ENCODE measurements at regions not wholly inside any gene's neighbourhood (a gene's known extent, or its start where the extent isn't known, plus 50 kb on each side); places are given as distances from the start of the nearest gene placed in this dataset.
"Not testable (repeated sequence)": the region's sequence is repeated elsewhere in the genome, so short reads cannot be mapped to it uniquely, and the experiment has no call there.

DNA sequence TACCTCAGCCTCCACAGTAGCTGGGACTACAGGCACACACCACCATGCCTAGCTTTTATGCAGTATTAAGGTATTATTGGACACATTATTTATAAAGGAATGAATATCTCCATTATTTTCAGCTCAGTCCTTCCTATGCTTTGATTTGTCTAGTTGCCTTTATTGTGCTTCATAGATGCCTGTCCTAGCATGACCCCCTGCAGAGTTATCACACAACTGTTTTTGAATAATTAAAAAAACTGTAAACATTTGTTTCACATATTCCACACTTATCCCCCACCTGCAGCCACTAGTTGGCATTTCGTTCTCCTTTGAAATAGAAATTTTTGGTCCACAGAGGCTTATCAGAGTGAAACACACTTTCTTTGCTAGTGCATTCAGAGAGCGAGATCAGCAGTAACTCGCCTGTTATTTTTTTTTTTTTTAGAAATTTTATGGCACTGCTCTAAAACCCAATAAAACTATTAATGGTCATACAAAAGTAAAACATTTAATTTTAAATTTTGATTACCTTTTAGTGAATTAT lies 151.8 kb upstream of the RASA1 start:
- no peak for DNase-seq

DNA sequence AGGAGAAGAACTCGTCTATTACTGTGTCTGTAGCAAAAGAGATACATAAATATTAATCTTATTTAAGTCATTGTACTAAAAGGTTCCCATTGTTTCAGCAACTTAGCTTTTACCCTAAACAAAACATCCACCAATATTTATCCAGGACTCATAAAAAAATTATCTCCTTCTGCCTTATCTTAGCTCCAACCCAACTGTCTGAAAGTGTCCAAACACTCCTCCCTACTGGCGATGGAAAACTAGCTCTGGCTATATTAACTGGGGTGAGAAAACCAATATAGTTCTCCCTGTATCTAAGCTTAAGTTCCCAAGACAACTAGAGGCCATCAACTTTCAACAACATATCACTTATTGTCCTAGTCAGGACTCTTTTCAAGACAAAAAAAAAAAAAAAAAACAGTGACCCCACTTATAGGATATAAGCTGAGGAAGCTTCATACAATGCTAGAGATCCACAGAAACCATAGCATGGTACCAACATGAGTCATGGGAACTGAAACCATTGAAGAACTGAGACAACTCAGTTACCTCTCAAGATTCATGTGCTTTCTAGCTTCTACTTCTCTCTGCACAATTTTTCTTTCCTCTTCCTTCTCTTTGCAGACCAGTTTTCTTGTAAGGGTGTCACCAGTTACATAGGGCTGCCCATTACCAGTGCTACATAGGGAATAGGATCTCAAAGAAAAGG lies 150.7 kb upstream of the RASA1 start:
- no peak for DNase-seq

DNA sequence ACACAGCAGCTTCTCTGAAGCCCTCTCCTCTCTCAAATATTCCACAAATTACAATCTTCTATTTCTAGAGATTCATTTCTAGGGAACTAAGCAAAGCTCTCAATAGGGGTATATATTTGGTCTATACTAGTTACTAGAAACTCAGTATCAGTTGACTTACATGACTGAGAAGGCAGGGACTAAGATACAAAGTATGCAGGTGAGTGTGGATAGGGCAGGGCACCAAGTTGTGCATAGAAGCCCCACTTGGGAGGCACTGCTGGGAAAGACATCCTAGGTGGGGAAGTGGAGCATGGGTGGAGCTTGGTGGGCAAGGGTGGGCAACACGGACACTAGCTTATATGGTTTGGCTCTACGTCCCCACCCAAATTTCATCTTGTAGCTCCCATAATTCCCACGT lies 148.1 kb upstream of the RASA1 start:
- DNase-seq: no peak

DNA sequence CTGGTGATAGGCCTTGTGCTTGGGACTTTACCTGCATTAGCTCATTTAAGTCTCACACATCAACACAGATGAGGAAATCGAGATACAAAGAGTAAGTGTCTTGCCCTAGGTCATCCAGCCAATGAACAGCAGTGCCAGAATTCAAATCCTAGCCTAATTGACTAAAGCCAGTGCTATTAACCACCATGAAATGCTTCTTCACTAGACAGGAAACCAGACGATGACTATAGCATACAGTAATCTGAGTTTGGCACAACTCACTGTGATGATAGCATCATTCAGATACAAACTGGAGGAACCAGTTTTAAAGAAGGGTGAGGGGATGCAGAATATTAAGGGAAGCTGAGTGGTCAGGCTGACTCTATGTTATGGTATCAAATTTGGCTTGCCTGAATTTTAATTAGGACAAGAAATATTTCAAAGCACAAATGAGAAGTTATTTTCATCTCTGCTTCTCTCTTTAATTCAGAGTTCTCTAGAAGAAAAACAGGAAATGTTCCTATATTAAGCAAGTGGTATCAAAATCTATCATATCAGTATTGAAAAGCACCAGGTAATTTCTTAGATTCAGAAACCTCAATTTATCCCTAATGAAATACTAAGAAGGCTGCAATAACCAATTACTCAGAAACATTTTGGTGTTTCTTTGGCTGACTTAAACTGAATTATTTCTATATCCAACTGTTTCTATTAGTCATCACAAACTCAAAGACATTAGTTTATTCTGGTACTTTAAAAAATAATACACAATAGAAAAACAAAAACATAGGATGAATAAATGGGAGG lies 147.0 kb upstream of the RASA1 start:
- no peak for DNase-seq

DNA sequence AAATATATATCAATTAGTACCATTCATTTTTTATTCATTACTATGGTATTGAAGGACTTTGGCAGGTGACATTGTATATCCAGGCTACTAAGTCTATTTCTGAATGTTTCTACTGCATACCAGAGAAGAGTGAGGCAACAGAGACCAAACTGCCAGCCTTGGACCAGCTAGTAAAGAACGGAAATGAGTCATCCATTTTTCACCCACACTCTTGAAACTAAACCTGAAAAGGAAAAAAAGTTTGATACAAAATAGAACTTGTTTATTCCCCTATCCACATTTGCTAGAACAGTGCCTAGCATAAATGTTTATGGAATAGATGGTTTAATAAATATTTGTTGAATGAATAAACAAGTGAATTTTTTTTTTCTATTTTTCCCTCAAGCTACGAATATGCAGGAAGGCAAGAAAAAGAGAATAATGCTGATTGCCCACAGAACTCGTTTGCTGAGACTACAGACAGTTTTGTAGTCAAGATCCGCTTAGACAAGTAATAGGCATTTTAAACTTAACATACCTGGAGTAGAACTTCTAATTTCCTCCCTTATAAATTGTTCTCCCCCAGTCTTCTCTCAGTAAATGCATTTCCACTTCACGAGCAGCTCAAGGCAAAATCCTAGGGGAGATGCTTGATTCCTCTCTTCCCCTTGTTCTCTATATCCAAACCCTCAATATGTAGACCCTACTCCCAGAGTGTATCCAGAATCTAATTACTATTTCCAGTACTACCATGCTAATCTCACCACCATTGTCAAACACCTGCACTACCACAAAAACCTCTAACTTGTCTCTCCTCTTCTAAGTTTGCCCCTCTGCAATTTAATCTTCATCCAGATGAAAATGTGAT lies 146.2 kb upstream of the RASA1 start:
- DNase-seq: no peak

DNA sequence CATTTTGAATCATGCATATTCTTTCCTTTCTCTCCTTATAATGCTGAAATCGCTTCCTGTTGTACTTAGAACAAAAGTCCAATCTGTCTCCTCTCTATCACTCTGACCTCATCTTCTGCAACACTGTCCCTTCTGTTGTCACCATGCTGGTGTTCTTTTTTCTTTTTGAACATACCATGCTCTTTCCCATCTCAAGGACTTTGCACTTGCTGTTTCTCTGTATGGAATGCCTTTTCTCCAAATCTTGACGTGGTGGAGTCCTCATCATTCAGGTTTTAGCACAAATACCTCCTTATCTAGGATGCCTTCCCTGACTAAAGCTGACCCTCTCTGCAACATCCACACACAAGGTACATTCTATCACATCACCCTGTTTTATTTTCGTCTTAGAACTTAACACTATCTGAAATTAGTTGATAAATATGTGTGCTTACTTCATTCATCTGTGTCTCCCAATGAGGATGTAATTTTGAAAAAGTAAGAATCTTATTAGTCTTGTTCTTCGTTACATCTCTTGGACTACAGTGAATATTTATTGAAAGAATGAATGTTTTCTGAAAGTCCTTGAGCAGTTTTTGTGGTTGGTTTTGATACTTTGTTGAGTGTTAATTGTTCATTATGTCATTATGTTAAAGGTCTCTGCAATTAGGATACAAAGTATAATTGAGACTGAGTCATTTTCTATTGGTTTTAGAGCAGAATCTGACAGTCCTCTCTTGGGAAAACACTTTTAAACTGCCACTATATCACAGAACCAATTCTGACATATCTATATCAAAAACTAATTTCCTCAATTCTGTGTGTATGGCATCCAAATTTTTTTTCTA lies 145.3 kb upstream of the RASA1 start:
- DNase-seq: no peak

DNA sequence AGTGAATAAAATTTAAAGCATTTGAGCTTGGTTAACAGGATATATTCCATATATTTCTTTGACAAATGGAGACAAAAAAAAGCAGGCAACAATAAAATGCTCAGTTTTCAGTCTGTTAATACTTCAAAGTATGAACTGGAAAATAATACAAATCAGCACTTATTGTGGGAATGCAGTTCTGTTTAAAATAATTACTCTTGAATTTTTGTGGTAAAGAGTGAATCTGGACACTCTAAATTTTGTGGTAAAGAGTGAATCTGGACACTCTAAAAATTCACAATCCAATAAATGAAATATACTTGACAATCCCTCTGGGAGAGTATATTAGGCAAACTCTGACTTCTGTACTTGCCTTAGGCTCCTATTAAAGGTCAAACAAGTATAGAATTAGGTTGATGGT lies 141.9 kb upstream of the RASA1 start:
- DNase-seq: no peak

DNA sequence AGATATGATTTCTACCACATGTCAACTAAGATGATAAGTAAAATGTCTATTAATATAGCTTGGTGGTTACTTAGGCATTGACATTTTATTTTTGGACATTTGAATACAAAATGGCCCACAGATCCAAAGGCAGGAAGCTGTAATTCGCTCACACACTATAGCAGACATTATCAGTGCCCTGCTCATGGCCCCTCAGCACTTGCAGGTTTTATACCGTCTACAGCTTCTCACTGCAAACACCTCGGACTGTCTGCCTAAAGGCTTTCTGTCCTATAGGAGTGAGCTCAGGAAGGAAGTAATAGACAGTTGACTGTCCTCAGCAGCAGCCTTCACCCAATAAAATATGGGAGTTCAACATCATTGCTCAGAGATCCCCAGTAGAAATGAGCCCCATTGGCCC lies 140.8 kb upstream of the RASA1 start:
- no peak for DNase-seq

DNA sequence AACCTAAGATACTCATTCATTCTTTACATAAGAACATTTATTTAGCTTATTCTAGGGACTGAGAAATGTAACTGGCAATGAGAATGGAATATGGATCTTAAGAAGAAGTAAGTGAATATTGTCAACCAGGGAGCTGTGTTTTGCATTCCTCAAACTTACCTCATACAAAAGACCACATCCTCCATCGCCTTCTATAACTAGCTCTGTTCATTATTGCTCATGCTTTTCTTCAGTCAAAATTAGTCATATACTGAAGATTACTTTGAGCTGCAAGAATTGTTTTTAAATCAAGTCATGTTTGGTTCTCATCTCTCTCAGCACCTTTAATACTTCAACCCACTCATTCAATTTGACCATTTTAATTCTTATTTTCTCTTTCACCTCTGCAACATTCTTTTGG lies 140.3 kb upstream of the RASA1 start:
- DNase-seq: no peak

DNA sequence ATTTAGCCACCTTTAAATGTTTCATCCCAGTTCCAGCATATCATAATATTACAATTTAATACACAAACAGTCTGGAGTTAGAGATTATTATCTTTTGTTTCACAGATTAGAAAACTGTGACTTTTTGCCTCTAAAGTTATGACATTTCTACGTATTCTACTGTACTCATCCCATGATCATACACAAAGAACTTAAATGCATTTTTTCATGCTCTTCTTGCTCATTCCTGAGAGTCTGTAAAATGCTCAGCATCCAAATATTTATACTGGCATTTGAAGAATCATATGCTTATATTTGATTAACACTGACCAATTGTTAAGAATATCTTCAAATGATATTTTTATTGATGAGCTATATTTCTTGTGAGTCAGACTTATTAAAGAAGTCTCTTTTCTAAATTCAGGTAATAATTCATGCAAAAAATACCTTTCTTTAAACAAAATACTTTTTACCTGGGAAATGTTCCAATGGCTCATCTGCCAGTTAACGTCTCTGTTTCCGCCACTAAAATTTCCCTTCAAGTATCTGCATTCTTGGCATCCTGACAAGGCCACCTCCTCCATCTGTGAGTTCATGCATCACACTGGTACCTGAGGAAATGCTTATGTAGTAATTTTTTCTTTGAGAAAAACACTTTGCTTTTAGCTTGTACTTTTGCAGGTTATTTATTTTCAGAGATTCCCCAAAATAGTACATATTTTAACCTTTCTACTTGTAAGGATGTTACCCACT lies 139.6 kb upstream of the RASA1 start:
- DNase-seq: no peak

DNA sequence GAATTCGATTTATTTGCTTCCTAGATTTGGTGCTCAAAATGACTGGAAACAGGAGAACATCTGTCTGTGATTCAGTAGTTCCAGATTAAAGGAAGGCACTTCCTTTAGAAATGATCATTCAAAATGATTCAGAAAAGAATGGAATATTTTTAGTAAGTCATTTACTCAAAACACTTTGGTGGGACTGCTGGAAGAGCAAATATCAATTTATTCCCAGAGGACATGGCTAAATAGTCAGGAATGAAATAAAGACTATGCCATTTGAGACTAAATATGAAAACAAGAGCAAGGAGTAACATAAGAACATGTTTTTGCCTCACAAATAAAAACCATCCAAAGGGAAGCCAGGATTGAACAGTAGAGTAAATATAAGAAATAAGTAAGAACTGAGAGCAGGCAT lies 138.6 kb upstream of the RASA1 start:
- no peak for DNase-seq

DNA sequence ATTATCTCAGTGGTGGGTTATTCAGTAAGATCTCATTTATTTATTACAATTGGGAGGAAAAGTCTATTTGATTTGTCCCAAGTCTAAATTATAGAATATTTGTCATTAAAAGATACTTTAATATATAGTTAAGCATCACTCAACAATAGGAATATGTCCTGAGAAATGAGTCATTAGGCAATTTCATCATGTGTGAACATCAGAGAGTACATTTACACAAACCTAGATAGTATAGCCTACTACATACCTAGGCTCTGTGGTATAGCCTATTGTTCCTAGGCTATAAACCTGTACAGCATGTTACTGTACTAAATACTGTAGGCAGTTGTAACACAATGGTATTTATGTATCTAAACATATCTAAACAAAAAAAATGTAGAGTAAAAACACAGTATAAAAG lies 135.0 kb upstream of the RASA1 start:
- DNase-seq: no peak

DNA sequence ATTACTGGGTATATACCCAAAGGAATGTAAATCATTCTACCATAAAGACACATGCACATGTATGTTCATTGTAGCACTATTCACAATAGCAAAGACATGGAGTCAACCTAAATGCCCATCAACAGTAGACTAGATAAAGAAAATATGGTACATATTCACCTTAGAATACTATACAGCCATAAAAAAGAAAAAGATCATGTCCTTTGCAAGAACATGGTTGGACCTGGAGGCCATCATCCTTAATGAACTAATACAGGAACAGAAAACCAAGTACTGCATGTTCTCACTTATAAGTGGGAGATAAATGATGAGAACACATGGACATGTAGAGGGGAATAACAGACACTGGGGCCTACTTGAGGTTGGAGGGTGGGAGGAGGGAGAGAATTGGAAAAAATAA lies 133.2 kb upstream of the RASA1 start:
- DNase-seq: not testable (repeated sequence)

DNA sequence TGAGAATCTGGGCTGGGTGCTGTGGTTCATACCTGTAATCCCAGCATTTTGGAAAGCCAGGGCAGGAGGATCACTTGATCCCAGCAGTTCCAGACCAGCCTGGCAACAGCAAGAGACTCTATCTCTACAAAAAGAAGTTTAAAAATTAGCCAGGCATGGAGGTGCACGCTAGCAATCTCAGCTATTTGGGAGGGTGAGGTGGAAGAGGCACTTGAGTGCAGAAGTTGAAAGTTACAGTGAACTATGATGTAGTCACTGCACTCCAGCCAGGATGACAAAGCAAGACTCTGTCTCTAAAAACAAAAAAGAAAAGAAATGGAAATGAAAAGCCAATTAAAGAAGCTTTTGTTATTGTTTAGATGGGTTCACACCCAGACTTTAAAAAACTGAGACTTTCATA lies 131.6 kb upstream of the RASA1 start:
- DNase-seq: no peak

DNA sequence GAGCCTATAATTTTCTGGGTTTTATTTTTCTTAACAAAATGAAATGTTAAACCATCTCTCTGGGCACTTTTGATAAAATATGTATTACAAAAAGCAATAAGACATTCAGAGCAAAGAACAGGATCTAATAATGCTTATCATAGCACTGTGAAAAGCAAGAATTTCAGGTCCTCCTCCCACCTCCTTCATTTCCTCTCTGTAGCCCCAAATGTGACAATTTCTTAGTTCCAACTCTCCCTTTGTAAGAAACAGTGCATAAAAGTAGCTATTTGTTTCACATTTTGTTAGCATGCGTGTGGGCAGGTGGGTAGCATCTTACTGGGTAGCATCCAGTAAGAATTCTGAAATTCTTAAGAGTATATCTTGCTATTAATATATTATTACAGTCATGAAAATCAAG lies 130.9 kb upstream of the RASA1 start:
- DNase-seq: no peak

DNA sequence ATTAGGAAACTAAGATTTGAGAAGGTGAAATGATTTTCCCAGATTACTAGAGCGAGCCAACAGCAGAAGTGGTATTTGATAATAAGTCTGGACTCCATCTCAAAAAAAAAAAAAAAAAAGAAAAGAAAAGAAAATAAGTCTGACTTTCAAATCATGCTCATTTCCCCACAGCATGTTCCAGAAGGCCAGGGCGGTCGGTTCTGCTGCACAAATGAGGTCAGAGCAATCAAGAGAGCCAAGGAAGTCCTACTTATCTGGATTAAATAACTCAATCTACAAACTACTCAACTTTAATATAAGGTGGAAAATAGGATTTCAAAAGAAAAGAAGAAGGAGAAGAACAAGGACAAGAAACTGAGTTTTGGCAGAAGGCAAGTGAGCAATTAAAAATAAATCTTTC lies 130.4 kb upstream of the RASA1 start:
- no peak for DNase-seq

DNA sequence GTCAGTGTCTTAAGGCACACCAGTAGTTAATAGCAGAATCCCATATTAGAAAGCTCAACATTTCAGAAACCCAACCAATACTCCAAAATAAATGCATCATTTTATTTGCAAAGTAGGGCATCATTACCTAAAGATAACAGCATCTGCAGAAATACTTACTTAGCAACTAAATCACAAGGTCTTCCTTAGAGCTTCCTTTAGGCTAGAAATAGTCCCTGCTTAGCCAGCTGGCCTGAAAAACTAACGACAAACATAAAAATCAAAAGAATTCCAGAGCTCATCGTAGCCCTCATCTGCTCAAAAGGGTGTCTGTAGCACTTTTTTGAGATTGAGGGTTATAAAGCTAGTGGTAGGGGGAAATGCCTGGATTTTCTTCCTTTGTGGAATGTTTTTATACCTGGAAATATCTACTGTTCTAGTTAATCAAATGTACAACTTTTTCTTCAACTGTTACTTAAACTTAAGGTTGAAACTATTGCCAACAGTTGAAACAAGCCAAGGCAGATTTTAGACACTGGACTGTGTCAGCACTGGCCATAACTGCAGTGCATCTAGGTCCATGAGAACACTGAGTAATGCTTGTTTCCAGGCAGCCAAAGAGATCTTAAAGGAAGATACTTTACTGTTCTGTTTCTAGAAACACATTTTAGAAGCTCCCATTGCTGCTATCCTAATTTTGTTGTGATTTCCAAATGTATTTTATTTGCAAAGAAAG lies 129.4 kb upstream of the RASA1 start:
- no peak for DNase-seq

DNA sequence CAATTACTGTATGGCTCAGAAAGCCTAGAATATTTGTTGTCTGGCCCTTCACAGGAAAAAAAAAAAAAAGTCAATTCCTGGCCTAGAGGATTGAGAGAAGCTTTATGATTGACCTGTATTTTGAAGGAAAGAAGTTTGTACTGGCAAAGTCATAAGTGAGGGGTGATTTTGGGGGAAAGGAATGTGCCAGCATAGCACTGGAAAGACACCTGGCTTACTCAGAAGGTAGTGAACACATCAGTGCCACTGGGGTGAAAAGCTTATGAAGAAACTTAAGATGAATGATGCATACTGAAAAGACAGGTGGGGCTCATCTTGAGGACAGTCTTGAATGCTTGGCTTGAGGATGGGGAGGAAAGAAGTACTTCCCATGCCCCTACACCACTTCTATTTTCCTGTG lies 127.9 kb upstream of the RASA1 start:
- DNase-seq: no peak

DNA sequence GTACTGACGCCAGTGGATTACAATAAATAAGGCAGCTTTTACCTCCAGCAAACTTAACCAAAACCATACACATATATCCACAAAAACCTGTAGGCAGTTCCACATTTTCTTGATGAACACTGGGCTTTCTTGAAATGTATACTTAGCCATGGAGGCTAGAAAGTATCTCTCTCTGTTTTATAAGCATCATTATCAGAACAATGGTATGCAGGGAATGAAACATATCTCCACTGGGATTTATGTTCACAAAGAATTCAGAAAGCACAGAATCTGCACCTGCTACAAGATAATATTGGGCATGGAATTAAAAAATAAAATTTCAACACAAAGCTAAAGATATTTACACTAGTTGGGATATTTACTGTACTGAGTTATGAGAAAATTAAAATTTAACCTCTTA lies 126.1 kb upstream of the RASA1 start:
- no peak for DNase-seq

DNA sequence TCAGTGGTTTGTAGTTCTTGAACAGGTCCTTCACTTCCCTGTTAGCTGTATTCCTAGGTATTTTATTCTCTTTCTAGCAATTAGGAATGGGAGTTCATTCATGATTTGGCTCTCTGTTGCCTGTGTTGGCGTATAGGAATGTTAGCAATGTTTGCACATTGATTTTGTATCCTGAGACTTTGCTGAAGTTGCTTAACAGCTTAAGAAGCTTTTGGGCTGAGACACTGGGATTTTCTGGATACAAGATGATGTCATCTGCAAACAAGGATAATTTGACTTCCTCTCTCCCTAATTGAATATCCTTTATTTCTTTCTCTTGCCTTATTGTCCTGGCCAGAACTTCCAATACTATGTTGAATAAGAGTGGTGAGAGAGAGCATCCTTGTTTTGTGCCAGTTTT lies 121.8 kb upstream of the RASA1 start:
- not testable (repeated sequence) for DNase-seq

DNA sequence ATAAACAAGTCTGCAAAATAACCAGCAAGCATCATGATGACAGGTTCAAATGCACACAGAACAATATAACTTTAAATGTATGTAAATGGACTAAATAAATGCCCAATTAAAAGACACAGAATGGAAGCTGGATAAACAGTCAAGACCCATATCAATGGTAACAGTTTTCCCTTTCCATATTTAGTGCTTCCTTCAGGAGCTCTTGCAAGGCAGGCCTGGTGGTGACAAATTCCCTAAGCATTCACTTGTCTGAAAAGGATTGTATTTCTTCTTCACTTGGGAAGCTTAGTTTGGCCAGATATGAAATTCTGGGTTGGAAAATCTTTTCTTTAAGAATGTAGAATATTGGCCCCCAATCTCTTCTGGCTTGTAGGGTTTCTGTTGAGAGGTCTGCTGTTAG lies 120.2 kb upstream of the RASA1 start:
- no peak for DNase-seq
